Liver (tissue), 8 donors: ENCODE measurements at regions not wholly inside any gene's neighbourhood (a gene's known extent, or its start where the extent isn't known, plus 50 kb on each side); places are given as distances from the start of the nearest gene placed in this dataset.

ENCODE experiments used
- DNase-seq: peaks from one replicate; pipeline ENCODE4 v3.0.0-alpha.2; 2017; ENCODE audit warnings: low spot score
- H3K27ac ChIP-seq, 2 donors: one replicate each; pipeline ENCODE4 v1.7.0; 2013; ENCODE audit warnings: inconsistent platforms in 2 of 2, low read length in 2 of 2, control low read depth in 1 of 2, low read depth in 1 of 2, mild to moderate bottlenecking in 1 of 2
- H3K27me3 ChIP-seq, 4 donors: one replicate each; pipeline versions ENCODE4 v1.6.1 to v1.7.0; 2013; ENCODE audit warnings: low read length in 3 of 4, inconsistent platforms in 1 of 4, mild to moderate bottlenecking in 1 of 4, moderate library complexity in 1 of 4; ENCODE audit not compliant: control insufficient read depth in 4 of 4, insufficient read depth in 4 of 4
- H3K36me3 ChIP-seq, 4 donors: one replicate each; pipeline versions ENCODE4 v1.6.1 to v1.7.0; 2013; ENCODE audit warnings: low read length in 3 of 4, mild to moderate bottlenecking in 3 of 4, low read depth in 1 of 4, moderate library complexity in 1 of 4; ENCODE audit not compliant: control insufficient read depth in 4 of 4, insufficient read depth in 3 of 4
- H3K4me1 ChIP-seq, 4 donors: one replicate each; pipeline versions ENCODE4 v1.6.1 to v1.7.0; 2013; ENCODE audit warnings: low read length in 3 of 4, mild to moderate bottlenecking in 3 of 4, moderate library complexity in 1 of 4; ENCODE audit not compliant: control insufficient read depth in 4 of 4, insufficient read depth in 4 of 4
- H3K4me3 ChIP-seq, 3 donors: one replicate each; pipeline versions ENCODE4 v1.6.1 to v1.7.0; 2013; ENCODE audit warnings: low read length in 3 of 3, control low read depth in 1 of 3, low read depth in 1 of 3, mild to moderate bottlenecking in 1 of 3
- H3K9ac ChIP-seq, 2 donors: one replicate each; pipeline ENCODE4 v1.7.0; 2013; ENCODE audit warnings: low read length in 2 of 2, mild to moderate bottlenecking in 2 of 2, moderate library complexity in 2 of 2, control low read depth in 1 of 2, low read depth in 1 of 2
- H3K9me3 ChIP-seq, 4 donors: one replicate each; pipeline versions ENCODE4 v1.6.1 to v1.7.0; 2013; ENCODE audit warnings: low read length in 3 of 4; ENCODE audit not compliant: control insufficient read depth in 4 of 4
- ATF3 ChIP-seq: IDR thresholded peaks from 2 replicates; pipeline ENCODE4 v1.6.1; 2016; ENCODE audit warnings: antibody characterized with exemption
- CTCF ChIP-seq: fragments of 150-350 bp; IDR thresholded peaks from 2 replicates; pipeline ENCODE4 v1.5.1; 2017; ENCODE audit warnings: improper control_type of control experiment, low read depth, low read length; ENCODE audit not compliant: missing input control
- EGR1 ChIP-seq, 2 donors: IDR thresholded peaks; 2 replicates each; pipeline ENCODE4 v1.6.1; 2016 to 2018; ENCODE audit warnings: antibody characterized with exemption in 2 of 2, low read depth in 2 of 2
- FOXA1 ChIP-seq: IDR thresholded peaks from 2 replicates; pipeline ENCODE4 v1.6.1; 2016; ENCODE audit warnings: antibody characterized with exemption
- GABPA ChIP-seq, 2 donors: IDR thresholded peaks in 1 of 2; conservative IDR thresholded peaks in 1 of 2; 2 replicates each; pipeline ENCODE4 v1.6.1; 2016; ENCODE audit warnings: antibody characterized with exemption in 2 of 2, mild to moderate bottlenecking in 1 of 2, moderate library complexity in 1 of 2
- HNF4A ChIP-seq, 2 donors: conservative IDR thresholded peaks; 2 replicates each; pipeline ENCODE4 v1.6.1; 2016; ENCODE audit warnings: antibody characterized with exemption in 2 of 2, mild to moderate bottlenecking in 2 of 2
- HNF4G ChIP-seq: IDR thresholded peaks from 2 replicates; pipeline ENCODE4 v1.6.1; 2016; ENCODE audit warnings: antibody characterized with exemption
- JUND ChIP-seq, 2 donors: IDR thresholded peaks; 2 replicates each; pipeline ENCODE4 v1.6.1; 2016; ENCODE audit warnings: antibody characterized with exemption in 2 of 2
- MAX ChIP-seq: IDR thresholded peaks from 2 replicates; pipeline ENCODE4 v1.6.1; 2016; ENCODE audit warnings: antibody characterized with exemption
- NR2F2 ChIP-seq: IDR thresholded peaks from 2 replicates; pipeline ENCODE4 v1.6.1; 2016; ENCODE audit warnings: antibody characterized with exemption
- RAD21 ChIP-seq, 2 donors: IDR thresholded peaks; 2 replicates each; pipeline ENCODE4 v1.6.1; 2016; ENCODE audit warnings: antibody characterized with exemption in 2 of 2, mild to moderate bottlenecking in 2 of 2
- REST ChIP-seq: IDR thresholded peaks from 2 replicates; pipeline ENCODE4 v1.6.1; 2016; ENCODE audit warnings: antibody characterized with exemption, mild to moderate bottlenecking
- RXRA ChIP-seq, 2 donors: IDR thresholded peaks; 2 replicates each; pipeline ENCODE4 v1.6.1; 2017 to 2018; ENCODE audit warnings: antibody characterized with exemption in 2 of 2, mild to moderate bottlenecking in 1 of 2
- SP1 ChIP-seq: IDR thresholded peaks from 2 replicates; pipeline ENCODE4 v1.6.1; 2018; ENCODE audit warnings: antibody characterized with exemption, mild to moderate bottlenecking
- TAF1 ChIP-seq: conservative IDR thresholded peaks from 2 replicates; pipeline ENCODE4 v1.6.1; 2016; ENCODE audit warnings: antibody characterized with exemption, mild to moderate bottlenecking
- YY1 ChIP-seq: IDR thresholded peaks from 2 replicates; pipeline ENCODE4 v1.6.1; 2016; ENCODE audit warnings: antibody characterized with exemption, mild to moderate bottlenecking
- ZBTB33 ChIP-seq: IDR thresholded peaks from 2 replicates; pipeline ENCODE4 v1.6.1; 2016; ENCODE audit warnings: antibody characterized with exemption
- WGBS: extraction: QIAGEN DNeasy Blood & Tissue Kit; methylation state at CpG from one replicate; pipeline ENCODE4 v1.1.7; 2013; 5-methylcytosine and 5-hydroxymethylcytosine counted together
- donor health status: healthy.
- donor health status: healthy.
- donor health status: healthy.
- donor health status: healthy.
- donor health status: healthy.

GRCh38 chr10:36624551-36625100 lies 500.8 kb upstream of the ANKRD30A start:
- 94% methylated on average over 3 of the region's 3 CpGs for WGBS
- Histone ChIP-seq H3K4me1 (no peaks in the 10 kb centered on the region), H3K27ac (no peak overlapping the region), H3K36me3 (no peaks in the 10 kb centered on the region), H3K9ac (no peak overlapping the region), H3K9me3 (peaks cover 0 to 5% (median 0%) of the 10 kb centered on the region in 4 donors), H3K4me3 (no peak overlapping the region), H3K27me3 (no peaks in the 10 kb centered on the region)
- TF ChIP-seq JUND (IDR thresholded peaks at IDR 0.05) (no peak), TAF1 (no peak), ATF3 (no peak), ZBTB33 (no peak), HNF4G (no peak), REST (no peak), FOXA1 (no peak), RAD21 (IDR thresholded peaks at IDR 0.05) (no peak), YY1 (no peak), GABPA (IDR thresholded peaks at IDR 0.05 in 1 of 2, conservative IDR thresholded peaks at IDR 0.05 in 1 of 2) (no peak), RXRA (IDR thresholded peaks at IDR 0.05) (no peak), EGR1 (IDR thresholded peaks at IDR 0.05; ENCODE audit: low read depth in 2 of 2) (no peak), MAX (no peak), NR2F2 (no peak)
- no peak for DNase-seq

GRCh38 chr10:36621346-36621745 lies 504.1 kb upstream of the ANKRD30A start:
- no peak for DNase-seq
- 79% methylated on average over 2 of the region's 2 CpGs for WGBS
- Histone ChIP-seq H3K27ac (no peak overlapping the region), H3K4me3 (no peak overlapping the region), H3K4me1 (no peaks in the 10 kb centered on the region), H3K36me3 (no peaks in the 10 kb centered on the region), H3K9ac (no peak overlapping the region), H3K27me3 (no peaks in the 10 kb centered on the region), H3K9me3 (peaks cover 0 to 5% (median 0%) of the 10 kb centered on the region in 4 donors)
- TF ChIP-seq ZBTB33 (no peak), JUND (IDR thresholded peaks at IDR 0.05) (no peak), HNF4A (conservative IDR thresholded peaks at IDR 0.05) (no peak), MAX (no peak), SP1 (no peak), RXRA (IDR thresholded peaks at IDR 0.05) (no peak), CTCF (no peak), TAF1 (no peak), HNF4G (no peak), RAD21 (IDR thresholded peaks at IDR 0.05) (no peak), REST (no peak), EGR1 (IDR thresholded peaks at IDR 0.05; ENCODE audit: low read depth in 2 of 2) (no peak)
